Vagina (tissue), 2 donors: ENCODE measurements at regions not wholly inside any gene's neighbourhood (a gene's known extent, or its start where the extent isn't known, plus 50 kb on each side); places are given as distances from the start of the nearest gene placed in this dataset.

Source experiments
- DNase-seq, 2 donors: peaks; one replicate each; pipeline ENCODE4 v3.0.0-alpha.2; 2017; ENCODE audit errors: extremely low spot score in 2 of 2
- H3K27ac ChIP-seq: fragments of 200-600 bp; sonication (generic); one replicate; pipeline ENCODE4 v1.5.1; 2019
- H3K27me3 ChIP-seq: fragments of 200-600 bp; sonication (generic); one replicate; pipeline ENCODE4 v1.5.1; 2019
- H3K36me3 ChIP-seq, 2 donors: fragments of 200-600 bp; sonication (generic); one replicate each; pipeline ENCODE4 v1.5.1; 2017 to 2019
- H3K4me1 ChIP-seq: fragments of 200-600 bp; sonication (generic); one replicate; pipeline ENCODE4 v1.5.1; 2019
- H3K4me3 ChIP-seq, 2 donors: fragments of 200-600 bp; sonication (generic); 1 replicate in 1 of 2; 2 replicates in 1 of 2; pipeline ENCODE4 v1.5.1; 2016 to 2019
- H3K9me3 ChIP-seq: fragments of 200-600 bp; sonication (generic); one replicate; pipeline ENCODE4 v1.5.1; 2019
- CTCF ChIP-seq, 3 experiments: fragments of 450-650 bp in 2 of 3; fragments of 200-600 bp in 1 of 3; sonication (generic) in 1 of 3; IDR thresholded peaks; one replicate each; pipeline ENCODE4 v1.5.1; 2017 to 2019; ENCODE audit warnings: antibody characterized with exemption in 3 of 3, mild to moderate bottlenecking in 2 of 3, moderate library complexity in 2 of 3
- POLR2A ChIP-seq, 2 donors: fragments of 450-650 bp; IDR thresholded peaks; one replicate each; pipeline ENCODE4 v1.6.1; 2017; ENCODE audit warnings: antibody characterized with exemption in 2 of 2, mild to moderate bottlenecking in 2 of 2, moderate library complexity in 2 of 2
- POLR2AphosphoS5 ChIP-seq, 2 donors: sonication (generic); formaldehyde crosslinking; IDR thresholded peaks; one replicate each; pipeline ENCODE4 v1.9.0; 2017; ENCODE audit warnings: antibody characterized with exemption in 2 of 2, mild to moderate bottlenecking in 2 of 2, low read depth in 1 of 2; ENCODE audit not compliant: insufficient read depth in 1 of 2
- intact Hi-C: fragments of 100-400 bp; cut with DNase I; formaldehyde crosslinking; loops from one replicate; pipeline ENCODE4 v1.15.1; 2023

- no peaks in the 10 kb centered on the region for H3K9me3 ChIP-seq
- H3K36me3 ChIP-seq, result no peaks in the 10 kb centered on the region
- H3K4me3 ChIP-seq, result no peak overlapping the region
- H3K27ac ChIP-seq, result no peak overlapping the region
- DNase-seq, result no peak
- TF ChIP-seq POLR2AphosphoS5 (IDR thresholded peaks at IDR 0.05; ENCODE audit: insufficient read depth in 1 of 2, low read depth in 1 of 2) (no peak), CTCF (IDR thresholded peaks at IDR 0.05) (no peak), POLR2A (IDR thresholded peaks at IDR 0.05) (no peak)
- H3K27me3 ChIP-seq, result no peaks in the 10 kb centered on the region
- intact Hi-C loops, result no loop called here
- H3K4me1 ChIP-seq, result no peaks in the 10 kb centered on the region
Measured at GRCh38 chr4:110710070-110710469, 87.2 kb upstream of the PITX2 start.

- TF ChIP-seq POLR2AphosphoS5 (IDR thresholded peaks at IDR 0.05; ENCODE audit: insufficient read depth in 1 of 2, low read depth in 1 of 2), result no peak
- no peak for TF ChIP-seq POLR2A (IDR thresholded peaks at IDR 0.05)
- no peak overlapping the region for H3K27ac ChIP-seq
Measured at GRCh38 chr4:110712486-110712885, 89.6 kb upstream of the PITX2 start.

GRCh38 chr4:110730318-110730717, 107.4 kb upstream of the PITX2 start:
- H3K27ac ChIP-seq, result no peak overlapping the region
- H3K27me3 ChIP-seq, result no peaks in the 10 kb centered on the region
- TF ChIP-seq CTCF (IDR thresholded peaks at IDR 0.05) (no peak), POLR2A (IDR thresholded peaks at IDR 0.05) (no peak), POLR2AphosphoS5 (IDR thresholded peaks at IDR 0.05; ENCODE audit: insufficient read depth in 1 of 2, low read depth in 1 of 2) (no peak)
- no peak for DNase-seq
- H3K4me1 ChIP-seq, result no peaks in the 10 kb centered on the region
- no peaks in the 10 kb centered on the region for H3K9me3 ChIP-seq
- no peak overlapping the region for H3K4me3 ChIP-seq
- intact Hi-C loops, result no loop called here
- H3K36me3 ChIP-seq, result no peaks in the 10 kb centered on the region

More at GRCh38 chr4:110712486-110712885, 89.6 kb upstream of the PITX2 start:
- no peaks in the 10 kb centered on the region for H3K9me3 ChIP-seq
- H3K4me1 ChIP-seq, result no peaks in the 10 kb centered on the region
- DNase-seq, result no peak
- intact Hi-C loops, result no loop called here
- H3K36me3 ChIP-seq, result no peaks in the 10 kb centered on the region
- H3K4me3 ChIP-seq, result no peak overlapping the region
- no peaks in the 10 kb centered on the region for H3K27me3 ChIP-seq

GRCh38 chr4:110733901-110734300, 111.0 kb upstream of the PITX2 start:
- TF ChIP-seq POLR2AphosphoS5 (IDR thresholded peaks at IDR 0.05; ENCODE audit: insufficient read depth in 1 of 2, low read depth in 1 of 2) (no peak), POLR2A (IDR thresholded peaks at IDR 0.05) (no peak), CTCF (IDR thresholded peaks at IDR 0.05) (no peak)
- Histone ChIP-seq H3K27me3 (no peaks in the 10 kb centered on the region), H3K4me3 (no peak overlapping the region), H3K27ac (no peak overlapping the region), H3K4me1 (no peaks in the 10 kb centered on the region), H3K36me3 (no peaks in the 10 kb centered on the region), H3K9me3 (no peaks in the 10 kb centered on the region)
- intact Hi-C loops, result no loop called here
- no peak for DNase-seq

- TF ChIP-seq POLR2AphosphoS5 (IDR thresholded peaks at IDR 0.05; ENCODE audit: insufficient read depth in 1 of 2, low read depth in 1 of 2) (no peak), POLR2A (IDR thresholded peaks at IDR 0.05) (no peak), CTCF (IDR thresholded peaks at IDR 0.05) (no peak)
- intact Hi-C loops, result no loop called here
Measured at GRCh38 chr4:110735686-110736085, 112.8 kb upstream of the PITX2 start.

More at GRCh38 chr4:110735686-110736085, 112.8 kb upstream of the PITX2 start:
- H3K4me3 ChIP-seq, result no peak overlapping the region
- no peaks in the 10 kb centered on the region for H3K27me3 ChIP-seq
- H3K36me3 ChIP-seq, result no peaks in the 10 kb centered on the region
- H3K27ac ChIP-seq, result no peak overlapping the region
- no peaks in the 10 kb centered on the region for H3K4me1 ChIP-seq
- DNase-seq, result no peak
- no peaks in the 10 kb centered on the region for H3K9me3 ChIP-seq
